HG02763 (cell line): ENCODE measurements at regions not wholly inside any gene's neighbourhood (a gene's known extent, or its start where the extent isn't known, plus 50 kb on each side); places are given as distances from the start of the nearest gene placed in this dataset.
"Not testable (repeated sequence)": the region's sequence is repeated elsewhere in the genome, so short reads cannot be mapped to it uniquely, and the experiment has no call there.

ENCODE experiments used
- ATAC-seq: cut with Tn5 transposase; IDR thresholded peaks from one replicate; pipeline ENCODE4 v1.9.1; 2021; ENCODE audit warnings: mild to moderate bottlenecking, moderate library complexity; ENCODE audit not compliant: unreplicated experiment

DNA sequence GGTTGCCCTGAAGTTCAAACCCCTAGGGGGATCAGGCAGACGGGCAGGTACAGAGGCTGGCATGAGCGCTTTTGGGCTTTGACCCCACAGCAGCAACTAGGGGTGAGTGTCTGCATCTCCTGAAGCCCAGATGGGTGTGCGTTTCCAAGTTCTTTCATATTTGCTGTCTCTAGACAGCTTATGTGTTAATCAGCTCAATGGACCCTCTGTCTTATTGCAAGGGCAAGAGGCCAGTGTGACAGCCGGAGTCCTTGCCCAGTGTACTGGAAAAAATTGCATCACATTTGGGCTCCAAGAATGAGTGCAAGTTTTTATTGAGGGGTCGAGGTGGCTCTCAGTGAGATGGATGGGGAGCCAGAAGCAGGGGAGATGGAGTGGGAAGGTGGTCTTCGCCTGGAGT is 1863.7 kb upstream of the RAG2 start:
- no peak for ATAC-seq

DNA sequence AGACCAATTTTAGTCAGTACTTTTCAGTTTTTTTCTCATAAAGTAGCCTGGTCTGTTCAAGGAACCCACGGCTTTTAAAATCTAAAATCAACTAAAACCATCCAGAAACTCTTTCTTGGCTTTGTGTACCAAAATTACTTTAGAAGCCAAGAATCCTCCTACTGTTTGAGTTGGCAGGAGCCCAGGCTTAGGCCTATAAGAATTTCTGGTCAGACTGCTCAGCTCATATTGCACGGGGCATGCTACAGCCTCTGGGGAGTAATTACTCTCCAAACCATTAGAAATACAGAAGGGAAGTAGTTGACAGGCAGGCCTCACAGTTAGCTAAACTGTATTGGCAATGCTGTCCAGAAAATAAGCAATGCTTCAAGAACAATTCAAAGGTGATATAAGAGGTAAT is 1862.9 kb upstream of the RAG2 start:
- ATAC-seq: no peak

- ATAC-seq: no peak
Measured at GRCh38 chr11:38460429-38460828, 1862.4 kb upstream of the RAG2 start.

DNA sequence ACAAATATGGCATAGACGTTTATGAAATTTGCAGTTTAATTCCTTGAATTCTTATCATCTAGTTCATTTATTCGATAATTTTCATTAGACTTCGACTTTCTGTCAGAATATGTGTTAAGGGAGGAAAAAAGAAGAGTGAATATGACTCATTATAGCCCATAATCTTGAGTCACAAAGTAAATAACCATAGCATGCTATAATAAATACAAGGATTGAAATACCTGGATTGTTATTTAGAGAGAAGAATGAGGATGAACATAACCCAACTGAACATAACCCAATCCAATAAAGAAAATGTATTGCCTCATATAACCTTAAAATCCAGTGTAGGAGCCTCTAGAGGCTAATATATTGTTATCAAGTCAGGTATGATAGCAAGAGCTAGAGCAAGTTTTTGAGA is 1858.3 kb upstream of the RAG2 start:
- ATAC-seq: no peak

DNA sequence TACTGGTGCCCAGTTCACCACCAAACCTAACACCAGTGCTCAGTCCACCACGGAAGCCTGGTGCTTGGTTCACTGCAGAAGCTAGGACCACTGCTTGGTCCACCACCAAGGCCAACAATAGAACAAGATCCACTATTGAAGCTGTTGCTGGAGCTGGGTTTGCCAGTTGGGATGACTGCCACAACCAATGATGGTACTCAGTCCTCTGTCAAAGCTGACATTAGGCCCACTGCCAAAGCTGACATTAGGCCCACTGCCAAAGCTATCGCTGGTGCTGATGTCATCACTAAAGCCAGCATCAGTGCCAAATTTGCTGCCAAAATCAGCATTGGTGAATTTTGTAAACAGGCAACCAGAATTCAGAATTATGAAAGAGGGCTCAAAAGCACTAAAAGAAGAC is 1850.2 kb upstream of the RAG2 start:
- no peak for ATAC-seq

GRCh38 chr11:38446336-38446735 is 1848.3 kb upstream of the RAG2 start:
- no peak for ATAC-seq

DNA sequence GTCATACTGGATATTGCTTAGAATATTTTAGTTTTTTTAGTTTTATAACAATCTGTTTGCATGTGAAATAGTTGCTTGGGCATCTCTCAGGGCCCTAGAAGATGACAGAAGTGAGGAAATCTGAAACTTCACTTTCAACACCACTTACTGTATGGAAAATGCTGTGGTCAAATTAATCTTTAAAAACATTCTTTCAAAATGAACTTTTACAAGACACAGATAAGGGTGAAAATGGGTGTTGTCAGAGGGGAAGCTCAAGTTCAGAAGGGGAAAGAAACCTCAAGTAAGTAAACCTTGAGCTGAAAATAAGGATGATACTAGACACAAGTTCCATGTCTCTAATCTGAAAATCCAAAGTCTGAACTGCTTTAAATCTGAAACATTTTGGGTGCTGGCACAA is 1840.1 kb upstream of the RAG2 start:
- no peak for ATAC-seq

DNA sequence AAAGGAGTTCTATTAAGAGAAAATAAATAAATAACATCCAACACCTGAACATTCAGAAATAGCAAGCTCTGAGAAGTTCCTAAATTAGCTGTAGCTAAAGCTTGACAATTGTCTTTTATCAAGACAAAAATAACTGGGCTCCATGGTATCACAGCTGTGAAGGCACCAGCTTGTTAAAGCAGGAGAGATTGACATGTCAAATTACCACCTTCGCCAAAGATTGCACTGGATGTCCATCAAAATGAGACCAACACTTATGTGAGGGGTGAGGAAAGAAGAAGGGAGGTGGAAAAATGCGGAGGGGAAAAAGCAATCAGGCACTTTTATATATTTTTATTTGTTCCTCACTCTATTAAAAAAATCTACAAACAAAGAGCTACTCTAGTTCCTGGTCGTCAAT is 1827.5 kb upstream of the RAG2 start:
- ATAC-seq: no peak

- no peak for ATAC-seq
Measured at GRCh38 chr11:38423042-38423441, 1825.0 kb upstream of the RAG2 start.

GRCh38 chr11:38416141-38416540 is 1818.1 kb upstream of the RAG2 start:
- no peak for ATAC-seq

DNA sequence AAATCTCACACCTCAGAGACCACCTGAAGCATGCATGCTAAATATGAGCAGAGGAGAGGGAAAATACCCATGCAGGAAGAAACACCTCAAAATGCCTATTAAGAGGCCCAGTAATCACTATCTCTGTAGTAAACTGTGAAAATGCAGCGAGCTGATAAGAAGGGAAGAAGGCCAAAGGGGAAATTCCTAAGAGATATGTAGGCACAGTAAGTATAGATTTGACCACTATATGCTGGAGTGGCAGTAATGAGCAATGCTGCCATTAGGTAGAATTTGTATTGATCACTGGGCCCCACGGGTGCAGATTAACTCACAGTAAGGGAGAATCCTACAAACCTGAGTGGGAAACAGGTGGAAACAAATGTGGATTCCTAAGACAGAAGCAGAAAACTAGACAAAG is 1813.1 kb upstream of the RAG2 start:
- ATAC-seq: no peak

DNA sequence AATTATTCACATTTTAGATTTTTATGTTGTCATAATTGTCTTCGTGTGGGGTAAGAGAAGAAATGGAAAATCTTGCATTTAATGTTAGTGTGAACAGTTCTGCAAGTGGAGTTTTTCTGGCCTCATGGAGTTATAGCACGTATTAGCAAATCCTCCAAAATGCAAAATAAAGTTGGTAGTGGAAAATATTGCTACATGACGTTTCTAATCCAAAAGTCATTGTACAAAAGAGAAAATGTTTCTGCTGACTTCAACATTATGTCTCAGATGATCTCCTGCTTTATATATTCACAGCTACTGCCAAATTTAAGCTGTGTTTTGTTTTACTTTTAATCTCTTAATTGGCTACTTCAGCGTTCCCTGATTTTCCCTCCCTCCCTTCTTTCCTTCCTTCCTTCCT is 1804.0 kb upstream of the RAG2 start:
- ATAC-seq: no peak

DNA sequence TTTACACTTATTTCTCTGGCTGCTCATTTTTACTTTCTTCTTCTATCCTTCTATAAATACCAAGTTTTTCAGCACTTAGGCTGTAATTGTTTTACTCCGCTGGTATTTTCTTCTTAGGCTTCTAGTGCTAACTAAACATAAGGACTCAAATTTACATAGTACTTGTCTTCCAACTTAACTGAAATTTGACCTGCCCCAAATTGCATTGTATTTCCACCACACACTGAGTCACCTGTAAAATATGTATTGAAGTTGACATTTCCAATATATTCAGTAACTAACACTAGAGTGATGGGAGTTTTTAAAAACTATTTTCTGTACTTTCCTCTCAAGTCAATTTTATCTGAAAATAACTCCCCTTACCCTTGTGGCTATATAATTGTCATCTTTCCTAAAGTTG is 1794.1 kb upstream of the RAG2 start:
- no peak for ATAC-seq

DNA sequence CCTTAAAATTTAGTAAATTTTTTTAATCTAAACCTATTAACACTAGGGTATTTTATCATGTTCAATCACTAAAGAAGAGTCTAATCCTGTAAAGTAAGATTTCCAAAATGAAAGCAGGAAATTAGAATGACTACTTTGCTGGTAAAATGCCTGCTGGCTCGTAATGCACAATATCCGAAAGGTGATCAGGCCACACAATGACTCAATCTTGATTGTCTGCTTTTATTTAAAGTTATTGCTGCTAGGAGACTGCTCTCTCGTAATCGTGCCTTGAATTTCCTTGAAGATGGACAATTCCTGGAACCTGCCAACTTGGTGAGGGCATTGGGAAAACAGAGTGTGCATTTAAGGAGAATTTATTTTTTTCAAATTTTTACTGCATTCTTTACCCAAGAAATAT is 1786.5 kb upstream of the RAG2 start:
- no peak for ATAC-seq

- ATAC-seq: no peak
Measured at GRCh38 chr11:38365274-38365673, 1767.2 kb upstream of the RAG2 start.

- no peak for ATAC-seq
Measured at GRCh38 chr11:38356255-38356654, 1758.2 kb upstream of the RAG2 start.

- no peak for ATAC-seq
Measured at GRCh38 chr11:38345286-38345685, 1747.2 kb upstream of the RAG2 start.

GRCh38 chr11:38341612-38342011 is 1743.6 kb upstream of the RAG2 start:
- not testable (repeated sequence) for ATAC-seq

GRCh38 chr11:38339835-38340440 is 1741.9 kb upstream of the RAG2 start:
- ATAC-seq: no peak

GRCh38 chr11:38338022-38338421 is 1740.0 kb upstream of the RAG2 start:
- ATAC-seq: not testable (repeated sequence)

DNA sequence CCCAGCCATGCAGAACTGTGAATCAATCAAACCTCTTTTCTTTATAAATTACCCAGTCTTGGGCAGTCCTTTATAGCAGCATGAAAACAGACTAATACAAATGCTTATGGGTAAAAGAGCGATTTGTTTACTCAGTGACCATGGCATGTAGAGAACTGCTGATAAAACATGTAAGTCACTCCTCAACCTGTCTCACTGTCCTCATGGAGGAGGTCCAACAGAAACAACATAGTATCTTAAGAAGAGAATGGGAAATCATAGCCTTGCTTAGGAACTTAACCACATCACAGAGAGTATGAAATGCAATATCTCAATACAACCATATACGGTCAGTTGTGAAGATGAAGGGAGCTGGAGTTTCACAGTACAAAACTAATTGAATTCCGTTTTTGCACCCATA is 1734.0 kb upstream of the RAG2 start:
- ATAC-seq: no peak

GRCh38 chr11:38330578-38330977 is 1732.5 kb upstream of the RAG2 start:
- no peak for ATAC-seq

DNA sequence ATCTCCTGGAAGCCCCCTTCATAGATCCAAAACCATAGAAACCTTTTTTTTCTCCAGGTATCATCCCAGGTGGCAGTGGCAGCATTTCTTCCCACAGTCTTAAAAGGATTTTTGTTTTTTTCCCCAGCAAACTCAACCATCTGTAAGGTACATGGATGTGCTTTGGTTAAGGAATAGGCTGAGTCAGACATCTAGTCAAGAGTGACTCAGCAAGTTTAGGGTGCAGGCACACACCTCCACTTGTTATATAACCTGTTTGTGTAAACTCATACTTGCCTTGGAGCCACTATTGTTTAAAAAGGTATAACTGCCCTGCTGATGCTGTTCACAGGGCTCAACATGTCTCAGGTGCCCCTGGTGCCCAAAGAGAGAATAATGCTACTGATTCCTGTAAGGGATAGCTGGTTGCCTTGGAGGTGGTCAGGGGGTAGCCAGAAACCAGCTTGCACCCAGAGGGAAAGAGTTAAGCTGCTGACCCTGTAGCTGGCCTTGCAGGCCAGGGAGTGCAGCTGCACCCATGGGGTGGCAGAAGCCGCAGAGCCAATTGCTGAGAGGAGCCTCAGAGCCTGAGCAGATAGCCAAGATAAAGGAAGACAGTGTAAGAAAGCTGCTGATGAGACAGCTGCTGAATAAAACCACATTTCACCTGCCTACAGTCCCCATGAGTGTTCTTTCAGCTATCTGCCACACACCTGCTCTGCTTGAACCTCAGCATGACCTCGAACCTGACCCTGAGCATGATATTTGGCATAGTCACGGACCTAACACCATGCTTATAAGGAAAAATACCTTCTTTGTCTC is 1726.1 kb upstream of the RAG2 start:
- no peak for ATAC-seq
